ENCODE measurements at regions not wholly inside any gene's neighbourhood (a gene's known extent, or its start where the extent isn't known, plus 50 kb on each side); places are given as distances from the start of the nearest gene placed in this dataset.

DNA sequence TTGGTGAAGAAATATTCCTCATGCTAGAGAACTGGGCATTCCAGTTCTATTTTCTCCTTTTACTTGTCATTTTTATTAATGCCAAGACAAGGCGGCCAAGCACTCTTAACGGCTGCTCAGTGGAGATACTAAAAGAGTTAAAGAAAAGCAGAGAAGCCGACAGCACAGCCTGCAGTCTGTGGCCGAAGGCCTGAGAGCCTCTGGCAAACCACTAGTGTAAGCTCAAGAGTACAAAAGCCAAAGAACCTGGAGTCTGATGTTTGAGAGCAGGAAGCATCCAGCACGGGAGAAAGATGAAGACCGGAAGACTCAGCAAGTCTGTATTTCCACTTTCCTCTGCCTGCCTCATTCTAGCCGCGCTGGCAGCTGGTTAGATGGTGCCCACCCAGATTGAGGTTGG is 167.1 kb upstream of the FUT9 start:
- WGBS (ENCODE audit: insufficient coverage), result 77% methylated on average over 6 of the region's 8 CpGs
- Histone ChIP-seq H3K4me1 (ENCODE audit: control extremely low read depth in 1 of 4, control insufficient read depth in 4 of 4, insufficient read depth in 4 of 4, low read length in 3 of 4) (no peaks in the 10 kb centered on the region), H3K27ac (ENCODE audit: insufficient read depth in 1 of 2, low read depth in 1 of 2, low read length in 2 of 2, poor library complexity in 1 of 2, severe bottlenecking in 2 of 2) (no peak overlapping the region), H3K4me3 (ENCODE audit: control insufficient read depth in 1 of 7, extremely low read depth in 1 of 7, insufficient read depth in 4 of 7, low read depth in 2 of 7, low read length in 6 of 7) (no peak overlapping the region), H3K27me3 (replicated peaks in 2 of 5; ENCODE audit: control insufficient read depth in 4 of 5, insufficient read depth in 5 of 5, low read length in 4 of 5) (no peaks in the 10 kb centered on the region), H3K36me3 (ENCODE audit: control insufficient read depth in 4 of 4, insufficient read depth in 4 of 4, low read length in 3 of 4) (no peaks in the 10 kb centered on the region), H3K9me3 (ENCODE audit: control extremely low read depth in 1 of 5, control insufficient read depth in 4 of 5, insufficient read depth in 2 of 5, low read depth in 1 of 5, low read length in 4 of 5) (no peaks in the 10 kb centered on the region)
- no peak for DNase-seq
- ChIA-PET CTCF (no interaction called here), POLR2A (no interaction called here)

DNA sequence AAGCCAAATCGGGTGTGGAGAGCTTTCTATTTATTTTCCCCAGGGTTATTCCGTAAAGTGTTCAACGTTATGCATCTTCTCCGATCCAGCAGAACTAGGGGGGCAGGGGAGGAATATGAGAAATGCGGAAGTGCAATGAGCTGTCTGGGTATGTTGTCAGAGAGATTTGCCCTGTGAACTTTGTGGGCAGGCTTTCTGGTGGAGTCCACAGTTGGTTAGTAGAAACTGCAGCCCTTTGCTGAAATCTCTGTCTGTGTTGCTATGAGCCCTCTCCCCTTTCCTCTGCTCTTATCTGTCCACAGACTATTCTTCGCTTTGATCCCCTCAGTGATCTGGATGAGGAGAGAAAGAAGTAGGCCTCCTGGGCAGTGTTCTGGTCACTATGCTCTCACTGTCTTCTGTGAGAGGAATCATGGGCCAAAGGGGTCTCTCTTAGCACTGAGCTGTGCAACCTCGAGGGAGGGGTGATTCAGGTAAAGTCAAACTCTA is 158.9 kb upstream of the FUT9 start:
- Histone ChIP-seq H3K27me3 (replicated peaks in 2 of 5; ENCODE audit: control insufficient read depth in 4 of 5, insufficient read depth in 5 of 5, low read length in 4 of 5) (no peaks in the 10 kb centered on the region), H3K27ac (ENCODE audit: insufficient read depth in 1 of 2, low read depth in 1 of 2, low read length in 2 of 2, poor library complexity in 1 of 2, severe bottlenecking in 2 of 2) (no peak overlapping the region), H3K36me3 (ENCODE audit: control insufficient read depth in 4 of 4, insufficient read depth in 4 of 4, low read length in 3 of 4) (no peaks in the 10 kb centered on the region), H3K4me1 (ENCODE audit: control extremely low read depth in 1 of 4, control insufficient read depth in 4 of 4, insufficient read depth in 4 of 4, low read length in 3 of 4) (no peaks in the 10 kb centered on the region), H3K4me3 (ENCODE audit: control insufficient read depth in 1 of 7, extremely low read depth in 1 of 7, insufficient read depth in 4 of 7, low read depth in 2 of 7, low read length in 6 of 7) (no peak overlapping the region), H3K9me3 (ENCODE audit: control extremely low read depth in 1 of 5, control insufficient read depth in 4 of 5, insufficient read depth in 2 of 5, low read depth in 1 of 5, low read length in 4 of 5) (no peaks in the 10 kb centered on the region)
- 97% methylated on average over 6 of the region's 7 CpGs for WGBS (ENCODE audit: insufficient coverage)
- ChIA-PET POLR2A (no interaction called here), CTCF (no interaction called here)
- no peak for DNase-seq

DNA sequence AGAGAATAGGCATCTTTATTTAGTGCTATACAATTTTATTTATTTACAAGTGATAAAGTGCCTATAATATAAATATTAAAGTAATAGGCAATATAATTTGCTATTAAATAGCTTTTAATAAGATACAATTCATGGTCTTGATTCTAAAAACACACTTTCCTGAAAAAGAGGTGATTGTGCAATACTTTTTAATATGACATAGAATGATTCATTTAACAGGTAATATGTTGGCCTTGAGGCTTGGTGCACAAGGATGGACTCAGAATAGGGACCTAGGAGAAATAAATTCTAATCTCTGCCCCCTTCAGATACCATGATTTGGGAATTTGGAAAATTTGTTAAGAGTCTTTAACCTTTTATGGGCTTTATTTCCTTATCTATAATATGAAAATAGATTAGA is 149.9 kb upstream of the FUT9 start:
- H3K36me3 ChIP-seq (ENCODE audit: control insufficient read depth in 4 of 4, insufficient read depth in 4 of 4, low read length in 3 of 4), result no peaks in the 10 kb centered on the region
- no peaks in the 10 kb centered on the region for H3K4me1 ChIP-seq (ENCODE audit: control extremely low read depth in 1 of 4, control insufficient read depth in 4 of 4, insufficient read depth in 4 of 4, low read length in 3 of 4)
- no peak overlapping the region for H3K27ac ChIP-seq (ENCODE audit: insufficient read depth in 1 of 2, low read depth in 1 of 2, low read length in 2 of 2, poor library complexity in 1 of 2, severe bottlenecking in 2 of 2)
- ChIA-PET POLR2A (no interaction called here), CTCF (no interaction called here)
- H3K4me3 ChIP-seq (ENCODE audit: control insufficient read depth in 1 of 7, extremely low read depth in 1 of 7, insufficient read depth in 4 of 7, low read depth in 2 of 7, low read length in 6 of 7), result no peak overlapping the region
- no peak for DNase-seq
- H3K27me3 ChIP-seq (replicated peaks in 2 of 5; ENCODE audit: control insufficient read depth in 4 of 5, insufficient read depth in 5 of 5, low read length in 4 of 5), result no peaks in the 10 kb centered on the region
- no peaks in the 10 kb centered on the region for H3K9me3 ChIP-seq (ENCODE audit: control extremely low read depth in 1 of 5, control insufficient read depth in 4 of 5, insufficient read depth in 2 of 5, low read depth in 1 of 5, low read length in 4 of 5)

DNA sequence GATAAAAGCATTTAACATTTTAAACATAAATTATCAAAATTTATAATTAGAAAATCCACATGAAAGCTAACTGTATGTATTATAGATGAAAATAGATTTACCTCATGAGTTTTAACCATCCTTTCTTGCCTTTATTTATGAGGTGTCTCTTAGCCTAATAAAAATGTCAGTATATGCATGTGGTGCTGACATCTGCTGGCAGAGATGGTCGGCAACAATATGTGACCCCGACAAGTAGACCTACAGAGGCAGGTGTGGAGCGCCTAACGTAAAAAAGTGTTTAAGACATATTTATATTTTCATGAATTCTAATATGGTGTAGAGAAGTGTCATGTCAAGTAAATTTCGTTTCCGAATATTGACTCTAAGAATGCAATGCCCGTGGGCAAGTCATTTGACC is 149.0 kb upstream of the FUT9 start:
- no peak overlapping the region for H3K27ac ChIP-seq (ENCODE audit: insufficient read depth in 1 of 2, low read depth in 1 of 2, low read length in 2 of 2, poor library complexity in 1 of 2, severe bottlenecking in 2 of 2)
- H3K27me3 ChIP-seq (replicated peaks in 2 of 5; ENCODE audit: control insufficient read depth in 4 of 5, insufficient read depth in 5 of 5, low read length in 4 of 5), result no peaks in the 10 kb centered on the region
- whole genome bisulfite sequencing (ENCODE audit: insufficient coverage), result 50% methylated on average over 3 of the region's 7 CpGs
- POLR2A ChIA-PET, result no interaction called here
- no peaks in the 10 kb centered on the region for H3K4me1 ChIP-seq (ENCODE audit: control extremely low read depth in 1 of 4, control insufficient read depth in 4 of 4, insufficient read depth in 4 of 4, low read length in 3 of 4)
- CTCF ChIA-PET, result no interaction called here
- no peaks in the 10 kb centered on the region for H3K36me3 ChIP-seq (ENCODE audit: control insufficient read depth in 4 of 4, insufficient read depth in 4 of 4, low read length in 3 of 4)
- no peaks in the 10 kb centered on the region for H3K9me3 ChIP-seq (ENCODE audit: control extremely low read depth in 1 of 5, control insufficient read depth in 4 of 5, insufficient read depth in 2 of 5, low read depth in 1 of 5, low read length in 4 of 5)
- H3K4me3 ChIP-seq (ENCODE audit: control insufficient read depth in 1 of 7, extremely low read depth in 1 of 7, insufficient read depth in 4 of 7, low read depth in 2 of 7, low read length in 6 of 7), result no peak overlapping the region
- peak; percentile 1 to 25 (median 19) for DNase-seq

DNA sequence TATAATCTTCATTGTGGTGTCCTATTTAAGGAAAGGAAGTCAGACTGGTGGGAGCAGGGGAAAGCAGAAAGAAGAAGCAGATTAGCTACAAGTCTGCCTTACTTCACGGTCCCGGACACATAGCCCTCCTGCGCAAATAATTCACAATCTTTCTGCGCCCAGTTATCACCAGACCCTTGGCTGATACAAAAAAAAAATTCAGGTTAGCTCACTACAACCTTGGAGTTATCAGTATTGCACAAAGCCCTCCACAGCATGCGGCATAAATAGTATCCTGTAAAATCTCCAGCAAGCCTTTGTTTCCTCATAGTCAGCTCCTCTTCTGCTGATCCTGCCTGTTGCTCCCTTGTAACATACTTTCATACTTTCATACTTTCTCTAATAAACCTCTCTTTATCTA is 148.6 kb upstream of the FUT9 start:
- ChIA-PET POLR2A (no interaction called here), CTCF (no interaction called here)
- no peaks in the 10 kb centered on the region for H3K9me3 ChIP-seq (ENCODE audit: control extremely low read depth in 1 of 5, control insufficient read depth in 4 of 5, insufficient read depth in 2 of 5, low read depth in 1 of 5, low read length in 4 of 5)
- H3K36me3 ChIP-seq (ENCODE audit: control insufficient read depth in 4 of 4, insufficient read depth in 4 of 4, low read length in 3 of 4), result no peaks in the 10 kb centered on the region
- H3K4me1 ChIP-seq (ENCODE audit: control extremely low read depth in 1 of 4, control insufficient read depth in 4 of 4, insufficient read depth in 4 of 4, low read length in 3 of 4), result no peaks in the 10 kb centered on the region
- DNase-seq, result no peak
- no peak overlapping the region for H3K4me3 ChIP-seq (ENCODE audit: control insufficient read depth in 1 of 7, extremely low read depth in 1 of 7, insufficient read depth in 4 of 7, low read depth in 2 of 7, low read length in 6 of 7)
- H3K27ac ChIP-seq (ENCODE audit: insufficient read depth in 1 of 2, low read depth in 1 of 2, low read length in 2 of 2, poor library complexity in 1 of 2, severe bottlenecking in 2 of 2), result no peak overlapping the region
- H3K27me3 ChIP-seq (replicated peaks in 2 of 5; ENCODE audit: control insufficient read depth in 4 of 5, insufficient read depth in 5 of 5, low read length in 4 of 5), result no peaks in the 10 kb centered on the region
- WGBS (ENCODE audit: insufficient coverage), result 79% methylated on average over 2 of the region's 5 CpGs

DNA sequence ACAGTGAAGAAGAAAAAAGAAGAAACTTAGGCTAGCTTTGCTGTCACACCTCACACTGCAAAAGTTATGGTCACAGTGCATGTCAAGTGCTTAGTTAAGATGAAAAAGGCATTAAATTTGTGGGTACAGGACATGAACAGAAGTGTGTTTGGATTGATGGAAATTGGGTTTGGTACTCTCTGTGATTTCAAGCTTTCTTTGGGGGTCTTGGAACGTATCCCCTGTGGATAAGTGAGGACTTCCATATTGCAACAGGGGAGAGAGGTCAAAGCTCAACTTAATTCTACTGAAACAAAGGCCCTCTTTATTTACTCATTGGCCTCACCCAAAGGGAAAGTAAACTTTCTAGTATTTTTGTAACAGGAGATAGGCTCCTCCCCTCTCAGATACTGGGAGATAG is 138.3 kb upstream of the FUT9 start:
- no peak for DNase-seq
- POLR2A ChIA-PET, result no interaction called here
- CTCF ChIA-PET, result no interaction called here

DNA sequence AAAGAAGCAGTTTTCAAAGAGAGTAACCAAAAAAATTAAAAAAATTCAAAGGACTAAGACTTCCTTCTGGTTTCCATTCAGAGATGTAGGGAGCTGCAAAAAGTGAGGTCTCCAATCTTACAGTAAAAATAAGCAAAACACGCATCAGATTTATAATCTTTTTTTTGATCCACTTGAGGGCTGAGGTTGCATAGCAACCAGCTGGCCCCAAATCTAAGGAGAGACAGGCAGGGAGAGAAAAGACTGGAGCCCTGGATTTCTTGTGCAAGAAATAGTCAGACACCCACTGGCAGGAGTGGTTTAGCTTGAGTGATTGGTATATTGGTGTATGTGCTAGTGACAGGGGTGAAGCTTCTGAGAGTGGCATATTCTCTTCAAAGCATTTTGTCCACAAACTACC is 135.9 kb upstream of the FUT9 start:
- H3K4me1 ChIP-seq (ENCODE audit: control extremely low read depth in 1 of 4, control insufficient read depth in 4 of 4, insufficient read depth in 4 of 4, low read length in 3 of 4), result no peaks in the 10 kb centered on the region
- no peaks in the 10 kb centered on the region for H3K36me3 ChIP-seq (ENCODE audit: control insufficient read depth in 4 of 4, insufficient read depth in 4 of 4, low read length in 3 of 4)
- H3K27me3 ChIP-seq (replicated peaks in 2 of 5; ENCODE audit: control insufficient read depth in 4 of 5, insufficient read depth in 5 of 5, low read length in 4 of 5), result no peaks in the 10 kb centered on the region
- ChIA-PET CTCF (no interaction called here), POLR2A (no interaction called here)
- no peak overlapping the region for H3K27ac ChIP-seq (ENCODE audit: insufficient read depth in 1 of 2, low read depth in 1 of 2, low read length in 2 of 2, poor library complexity in 1 of 2, severe bottlenecking in 2 of 2)
- no peak overlapping the region for H3K4me3 ChIP-seq (ENCODE audit: control insufficient read depth in 1 of 7, extremely low read depth in 1 of 7, insufficient read depth in 4 of 7, low read depth in 2 of 7, low read length in 6 of 7)
- WGBS (ENCODE audit: insufficient coverage), result 88% methylated on average over 1 of the region's 1 CpG
- DNase-seq, result no peak
- no peaks in the 10 kb centered on the region for H3K9me3 ChIP-seq (ENCODE audit: control extremely low read depth in 1 of 5, control insufficient read depth in 4 of 5, insufficient read depth in 2 of 5, low read depth in 1 of 5, low read length in 4 of 5)

More for the DNA sequence above, 138.3 kb upstream of the FUT9 start:
- no peak overlapping the region for H3K4me3 ChIP-seq (ENCODE audit: control insufficient read depth in 1 of 7, extremely low read depth in 1 of 7, insufficient read depth in 4 of 7, low read depth in 2 of 7, low read length in 6 of 7)
- H3K27me3 ChIP-seq (replicated peaks in 2 of 5; ENCODE audit: control insufficient read depth in 4 of 5, insufficient read depth in 5 of 5, low read length in 4 of 5), result no peaks in the 10 kb centered on the region
- no peak overlapping the region for H3K27ac ChIP-seq (ENCODE audit: insufficient read depth in 1 of 2, low read depth in 1 of 2, low read length in 2 of 2, poor library complexity in 1 of 2, severe bottlenecking in 2 of 2)
- no peaks in the 10 kb centered on the region for H3K4me1 ChIP-seq (ENCODE audit: control extremely low read depth in 1 of 4, control insufficient read depth in 4 of 4, insufficient read depth in 4 of 4, low read length in 3 of 4)
- 80% methylated on average over 1 of the region's 1 CpG for WGBS (ENCODE audit: insufficient coverage)
- H3K9me3 ChIP-seq (ENCODE audit: control extremely low read depth in 1 of 5, control insufficient read depth in 4 of 5, insufficient read depth in 2 of 5, low read depth in 1 of 5, low read length in 4 of 5), result no peaks in the 10 kb centered on the region
- H3K36me3 ChIP-seq (ENCODE audit: control insufficient read depth in 4 of 4, insufficient read depth in 4 of 4, low read length in 3 of 4), result no peaks in the 10 kb centered on the region

DNA sequence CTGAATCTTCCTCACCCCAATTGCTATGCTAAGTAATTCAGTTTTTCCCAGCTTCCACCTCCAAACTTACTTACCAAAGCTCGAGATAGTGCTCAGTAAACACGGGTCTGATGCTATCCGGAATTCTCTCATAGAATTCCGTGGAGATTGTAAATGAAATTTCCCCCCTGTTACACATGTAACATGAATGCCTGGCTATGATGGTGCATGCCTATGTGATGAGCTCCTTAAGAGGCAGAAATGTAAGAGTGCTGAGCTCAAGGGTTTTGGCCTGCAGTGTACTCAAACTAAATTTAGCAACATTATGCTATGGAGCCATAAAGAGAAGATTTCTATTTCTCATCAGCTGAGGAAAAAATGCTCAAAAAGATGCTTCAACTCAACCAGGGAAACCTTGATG is 133.4 kb upstream of the FUT9 start:
- Histone ChIP-seq H3K27me3 (replicated peaks in 2 of 5; ENCODE audit: control insufficient read depth in 4 of 5, insufficient read depth in 5 of 5, low read length in 4 of 5) (no peaks in the 10 kb centered on the region), H3K27ac (ENCODE audit: insufficient read depth in 1 of 2, low read depth in 1 of 2, low read length in 2 of 2, poor library complexity in 1 of 2, severe bottlenecking in 2 of 2) (no peak overlapping the region), H3K36me3 (ENCODE audit: control insufficient read depth in 4 of 4, insufficient read depth in 4 of 4, low read length in 3 of 4) (no peaks in the 10 kb centered on the region), H3K4me3 (ENCODE audit: control insufficient read depth in 1 of 7, extremely low read depth in 1 of 7, insufficient read depth in 4 of 7, low read depth in 2 of 7, low read length in 6 of 7) (no peak overlapping the region), H3K9me3 (ENCODE audit: control extremely low read depth in 1 of 5, control insufficient read depth in 4 of 5, insufficient read depth in 2 of 5, low read depth in 1 of 5, low read length in 4 of 5) (no peaks in the 10 kb centered on the region), H3K4me1 (ENCODE audit: control extremely low read depth in 1 of 4, control insufficient read depth in 4 of 4, insufficient read depth in 4 of 4, low read length in 3 of 4) (no peaks in the 10 kb centered on the region)
- CTCF ChIA-PET, result no interaction called here
- no peak for DNase-seq
- 100% methylated on average over 1 of the region's 4 CpGs for WGBS (ENCODE audit: insufficient coverage)
- POLR2A ChIA-PET, result no interaction called here
